GM18498 (cell line): ENCODE measurements at regions not wholly inside any gene's neighbourhood (a gene's known extent, or its start where the extent isn't known, plus 50 kb on each side); places are given as distances from the start of the nearest gene placed in this dataset.

Experiments used
- ATAC-seq: cut with Tn5 transposase; IDR thresholded peaks from one replicate; pipeline ENCODE4 v1.9.1; 2021; ENCODE audit warnings: mild to moderate bottlenecking, moderate library complexity; ENCODE audit not compliant: unreplicated experiment

DNA sequence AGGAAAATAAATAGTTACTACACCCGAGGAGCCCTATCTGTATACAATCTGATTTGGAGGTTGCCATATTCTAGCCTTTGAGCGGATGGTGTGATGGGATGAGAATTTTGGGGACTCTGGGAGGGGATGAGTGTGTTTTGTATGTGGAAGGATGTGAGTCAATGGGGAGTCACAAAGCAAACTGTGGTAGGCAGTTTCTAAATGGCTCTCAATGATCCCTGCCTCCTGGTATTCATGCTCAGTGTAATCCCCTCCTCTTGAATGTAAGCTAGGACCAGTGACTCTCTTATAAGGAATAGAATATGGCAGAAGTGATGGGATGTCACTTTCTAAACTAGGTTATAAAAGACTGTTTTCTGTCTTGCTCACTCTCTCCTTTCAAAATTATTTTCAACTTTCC, 205.7 kb upstream of the RIOK2 start:
- no peak for ATAC-seq

GRCh38 chr5:97400537-97400936, 217.5 kb upstream of the RIOK2 start:
- no peak for ATAC-seq

DNA sequence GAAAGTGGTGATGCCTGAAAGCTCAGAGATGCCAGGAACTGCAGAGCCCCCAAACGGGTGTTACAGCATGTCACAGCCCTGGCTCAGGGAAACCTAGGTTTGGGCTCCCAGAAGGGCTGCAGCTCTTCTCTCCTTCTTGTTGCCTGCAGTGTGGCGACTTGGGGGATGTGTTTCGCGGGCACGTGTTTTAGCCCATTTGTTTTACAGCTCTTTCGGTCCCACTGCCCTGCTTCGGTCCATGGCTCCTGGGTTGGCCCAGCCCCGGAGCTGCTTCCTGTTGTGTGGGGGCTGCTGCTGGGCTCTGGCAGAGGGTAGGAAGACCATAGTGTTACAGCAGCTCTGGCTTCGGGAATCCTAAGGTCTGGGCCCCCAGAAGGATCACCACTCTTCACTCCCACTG, 222.9 kb upstream of the RIOK2 start:
- no peak for ATAC-seq

DNA sequence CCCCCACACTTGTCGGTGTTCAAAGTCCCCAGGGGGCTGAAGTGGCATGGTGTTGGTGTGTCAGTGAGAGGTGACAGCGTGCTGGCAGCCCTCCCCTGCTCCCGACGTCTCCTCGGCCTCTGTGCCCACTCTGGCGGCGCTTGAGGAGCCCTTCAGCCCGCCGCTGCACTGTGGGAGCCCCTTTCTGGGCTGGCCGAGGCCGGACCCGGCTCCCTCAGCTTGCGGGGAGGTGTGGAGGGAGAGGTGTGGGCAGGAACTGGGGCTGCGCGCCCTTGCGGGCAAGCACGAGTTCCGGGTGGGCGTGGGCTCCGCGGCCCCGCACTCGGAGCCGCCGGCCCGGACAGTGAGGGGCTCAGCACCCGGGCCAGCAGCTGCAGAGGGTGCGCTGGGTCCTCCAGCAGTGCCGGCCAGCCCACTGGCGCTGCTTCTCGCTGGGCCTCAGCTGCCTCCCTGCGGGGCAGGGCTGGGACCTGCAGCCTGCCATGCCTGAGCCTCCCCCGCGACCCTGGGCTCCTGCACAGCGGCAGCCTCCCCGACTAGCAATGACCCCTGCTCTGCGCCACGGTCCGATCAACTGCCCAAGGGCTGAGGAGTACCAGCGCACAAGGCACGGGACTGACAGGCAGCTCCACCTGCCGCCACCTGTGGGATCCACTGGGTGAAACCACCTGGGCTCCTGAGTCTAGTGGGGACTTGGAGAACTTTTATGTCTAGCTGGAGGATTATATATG, 224.1 kb upstream of the RIOK2 start:
- ATAC-seq: no peak

GRCh38 chr5:97408331-97408730, 225.3 kb upstream of the RIOK2 start:
- ATAC-seq: no peak

DNA sequence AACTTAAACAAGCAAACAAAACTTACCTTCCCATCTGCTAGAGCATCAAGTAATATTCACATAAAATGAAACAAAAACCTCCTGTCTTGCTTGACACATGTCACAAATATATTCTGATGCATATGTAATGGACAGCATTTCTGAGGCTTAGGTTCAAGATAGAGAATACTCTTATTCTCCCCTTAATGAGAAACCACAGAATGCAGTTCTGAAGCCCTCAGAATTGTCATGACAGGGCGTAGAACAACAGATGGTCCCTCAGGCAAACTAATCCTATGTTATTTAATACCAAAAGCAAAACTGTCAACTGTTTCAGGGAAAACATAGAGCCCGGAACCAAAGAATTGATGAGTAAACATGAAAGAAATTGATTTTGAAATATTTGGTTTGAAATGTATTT, 229.9 kb upstream of the RIOK2 start:
- ATAC-seq: no peak

- peak; percentile 8 for ATAC-seq
Measured at GRCh38 chr5:97417986-97418385, 234.9 kb upstream of the RIOK2 start.

- peak; percentile 77 for ATAC-seq
Measured at GRCh38 chr5:97418462-97418861, 235.4 kb upstream of the RIOK2 start.

DNA sequence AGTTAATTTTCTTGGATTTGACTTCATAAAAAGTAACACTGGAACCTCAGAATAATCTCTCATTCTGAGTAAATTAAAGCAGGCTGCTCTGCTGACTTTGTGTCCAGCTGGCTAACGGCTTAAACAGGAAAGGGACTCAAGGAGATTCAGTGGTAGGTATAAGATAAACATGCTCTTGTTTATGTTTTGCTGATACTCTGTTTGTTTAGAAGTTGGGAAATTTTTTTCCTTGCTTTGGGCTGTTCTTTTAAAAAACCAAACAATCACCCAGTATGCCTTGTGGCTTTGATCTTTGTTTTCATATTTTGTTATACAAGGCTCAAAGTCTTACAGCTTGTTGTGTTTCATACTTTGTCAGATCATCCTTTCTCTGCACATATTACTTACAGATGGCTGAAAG, 237.6 kb upstream of the RIOK2 start:
- no peak for ATAC-seq

- no peak for ATAC-seq
Measured at GRCh38 chr5:97422678-97423077, 239.6 kb upstream of the RIOK2 start.

- no peak for ATAC-seq
Measured at GRCh38 chr5:97425511-97425910, 242.5 kb upstream of the RIOK2 start.

GRCh38 chr5:97427235-97427634, 244.2 kb upstream of the RIOK2 start:
- ATAC-seq: no peak

GRCh38 chr5:97434021-97434420, 251.0 kb upstream of the RIOK2 start:
- no peak for ATAC-seq

GRCh38 chr5:97436405-97436804, 253.4 kb upstream of the RIOK2 start:
- ATAC-seq: no peak

GRCh38 chr5:97443740-97444139, 260.7 kb upstream of the RIOK2 start:
- ATAC-seq: no peak

DNA sequence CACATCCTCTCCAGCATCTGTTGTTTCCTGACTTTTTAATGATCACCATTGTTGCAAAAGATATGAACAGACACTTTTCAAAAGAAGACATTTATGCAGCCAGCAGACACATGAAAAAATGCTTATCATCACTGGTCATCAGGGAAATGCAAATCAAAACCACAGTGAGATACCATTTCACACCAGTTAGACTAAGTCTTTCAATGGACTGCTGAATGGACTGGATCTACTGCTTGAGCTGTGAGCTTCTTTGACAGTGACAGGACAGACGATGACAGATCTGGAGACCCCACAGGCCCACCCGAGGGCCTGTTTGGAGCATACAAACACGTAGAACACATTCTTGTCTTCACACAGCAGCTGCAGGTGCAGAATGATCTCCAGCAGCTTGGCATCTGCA, 266.1 kb upstream of the RIOK2 start:
- ATAC-seq: no peak

DNA sequence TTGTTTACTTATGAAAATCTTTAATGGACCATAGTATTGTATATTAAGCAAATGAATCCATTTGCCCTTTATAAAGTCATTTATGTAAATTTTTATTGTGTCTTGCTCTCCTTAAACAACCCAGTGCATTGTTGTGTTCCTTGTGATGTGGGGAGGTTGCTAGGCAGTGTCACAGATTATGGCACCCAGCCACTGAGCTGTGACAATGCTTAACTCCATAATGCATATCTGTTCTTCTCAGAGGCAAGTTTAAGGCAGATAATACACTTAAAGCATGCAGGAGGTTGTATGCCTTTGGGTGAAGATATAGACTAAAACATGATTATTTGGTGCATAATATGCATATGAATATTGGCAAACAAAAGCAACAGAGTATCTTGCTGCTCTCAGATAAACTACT, 269.6 kb upstream of the RIOK2 start:
- no peak for ATAC-seq

- ATAC-seq: no peak
Measured at GRCh38 chr5:97453263-97453662, 270.2 kb upstream of the RIOK2 start.

DNA sequence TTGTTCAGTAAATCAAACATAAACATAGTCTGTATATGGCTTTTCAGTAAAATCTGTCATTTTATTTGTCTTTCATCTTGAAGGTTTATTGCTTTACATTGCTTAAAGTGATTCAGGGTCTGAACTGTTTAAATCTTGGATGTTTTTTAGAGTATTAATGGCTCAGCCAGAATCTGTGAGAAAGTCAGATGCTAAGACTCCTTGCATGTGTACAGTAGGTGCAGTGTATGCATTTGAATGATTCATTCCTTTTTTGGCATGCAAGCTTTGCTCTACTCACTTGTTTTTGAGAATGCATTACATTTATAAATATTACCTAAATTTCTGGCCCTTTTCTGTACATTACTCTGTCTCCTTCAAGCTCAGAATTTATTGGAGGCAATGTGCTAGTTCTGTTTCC, 271.0 kb upstream of the RIOK2 start:
- no peak for ATAC-seq

GRCh38 chr5:97455996-97456395, 272.9 kb upstream of the RIOK2 start:
- no peak for ATAC-seq

DNA sequence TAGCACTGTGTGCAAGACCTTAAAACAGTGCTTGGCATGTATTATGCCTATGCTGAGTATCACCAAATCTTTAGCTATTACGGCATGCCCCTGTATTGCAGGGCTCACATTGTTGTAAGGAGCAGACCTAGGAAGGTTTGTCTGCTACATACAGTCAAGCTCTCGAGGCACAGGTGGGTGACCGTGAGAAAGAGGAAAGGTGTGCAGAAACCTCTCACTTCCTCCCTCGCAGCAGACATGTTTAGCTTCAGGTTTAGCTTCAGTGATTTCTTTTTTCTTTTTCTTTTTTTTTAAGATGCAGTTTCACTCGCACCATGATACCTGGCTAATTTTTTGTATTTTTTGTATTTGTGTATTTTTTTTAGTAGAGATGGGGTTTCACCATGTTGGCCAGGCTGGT, 275.8 kb upstream of the RIOK2 start:
- peak; percentile 88 for ATAC-seq

- no peak for ATAC-seq
Measured at GRCh38 chr5:97471951-97472350, 288.9 kb upstream of the RIOK2 start.

DNA sequence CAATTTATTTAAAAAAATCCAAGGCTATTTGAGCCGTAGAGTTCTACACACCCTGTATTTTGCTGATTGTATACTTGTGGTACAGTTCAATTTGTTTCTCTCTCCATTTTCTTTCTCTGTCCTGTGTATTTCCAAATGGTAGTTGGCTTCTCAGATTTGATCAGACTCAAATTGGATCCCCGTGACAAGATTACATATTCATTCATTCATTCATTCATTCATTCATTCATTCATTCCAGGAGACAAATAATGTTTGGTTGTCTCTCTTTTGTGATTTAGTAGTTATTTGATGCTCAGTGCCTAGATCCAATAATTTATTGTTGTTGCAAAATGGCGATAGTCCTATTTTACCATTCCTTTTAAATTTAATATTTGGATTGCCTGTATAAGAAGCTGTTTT, 292.8 kb upstream of the RIOK2 start:
- no peak for ATAC-seq
